ENCODE measurements at regions not wholly inside any gene's neighbourhood (a gene's known extent, or its start where the extent isn't known, plus 50 kb on each side); places are given as distances from the start of the nearest gene placed in this dataset.

- H3K27ac ChIP-seq (replicated peaks; ENCODE audit: low read length), result no peak overlapping the region
- no peak overlapping the region for H3K14ac ChIP-seq (ENCODE audit: low read length)
- H3K4me3 ChIP-seq (ENCODE audit: low read length in 2 of 2), result no peak overlapping the region
- no peak overlapping the region for H3K9ac ChIP-seq (ENCODE audit: low read depth, low read length, poor library complexity)
- H3K4me2 ChIP-seq (ENCODE audit: insufficient read depth, low read length, poor library complexity, severe bottlenecking), result no peak overlapping the region
- no peak overlapping the region for H3K18ac ChIP-seq (ENCODE audit: low read length)
- no peak for DNase-seq (ENCODE audit: low spot score)
- no peak overlapping the region for H3K4ac ChIP-seq (ENCODE audit: low read length)
- H3K23ac ChIP-seq (ENCODE audit: low read depth, low read length, poor library complexity), result no peak overlapping the region
- no peak overlapping the region for H4K91ac ChIP-seq (ENCODE audit: low read depth, low read length, poor library complexity)
- no peak overlapping the region for H2BK12ac ChIP-seq (ENCODE audit: low read length)
- H3K4me1 ChIP-seq (ENCODE audit: control insufficient read depth in 2 of 2, insufficient read depth in 1 of 2, low read depth in 1 of 2, low read length in 2 of 2), result no peaks in the 10 kb centered on the region
- peaks cover 0 to 9% (median 0%) of the 10 kb centered on the region in 3 experiments for H3K27me3 ChIP-seq (ENCODE audit: control insufficient read depth in 3 of 3, insufficient read depth in 3 of 3, low read depth in 1 of 3, low read length in 3 of 3)
- no peak overlapping the region for H2AK5ac ChIP-seq (ENCODE audit: low read depth, low read length)
- no peak overlapping the region for H2AFZ ChIP-seq (ENCODE audit: low read length)
- no peaks in the 10 kb centered on the region for H3K79me1 ChIP-seq (ENCODE audit: low read depth, low read length)
- H2BK120ac ChIP-seq (ENCODE audit: low read depth, low read length), result no peak overlapping the region
- H4K8ac ChIP-seq (ENCODE audit: low read depth, low read length), result no peak overlapping the region
- no peaks in the 10 kb centered on the region for H3K9me3 ChIP-seq (replicated peaks in 1 of 2; ENCODE audit: control insufficient read depth in 2 of 2, insufficient read depth in 1 of 2, low read depth in 1 of 2, low read length in 2 of 2)
- H3K36me3 ChIP-seq (replicated peaks in 1 of 2; ENCODE audit: control insufficient read depth in 2 of 2, insufficient read depth in 2 of 2, low read length in 2 of 2), result no peaks in the 10 kb centered on the region
- WGBS, 2 donors (ENCODE audit: extremely low coverage in 2 of 2, insufficient read length in 2 of 2, insufficient replicate concordance in 1 of 2), result no CpG with 5 or more reads among the region's 2 CpGs
- H2BK15ac ChIP-seq (ENCODE audit: low read length), result no peak overlapping the region
- no peak overlapping the region for H2BK5ac ChIP-seq (ENCODE audit: low read length)
These were observed 108.4 kb upstream of the BMP2K start for GRCh38 chr4:78667764-78668163.

DNA sequence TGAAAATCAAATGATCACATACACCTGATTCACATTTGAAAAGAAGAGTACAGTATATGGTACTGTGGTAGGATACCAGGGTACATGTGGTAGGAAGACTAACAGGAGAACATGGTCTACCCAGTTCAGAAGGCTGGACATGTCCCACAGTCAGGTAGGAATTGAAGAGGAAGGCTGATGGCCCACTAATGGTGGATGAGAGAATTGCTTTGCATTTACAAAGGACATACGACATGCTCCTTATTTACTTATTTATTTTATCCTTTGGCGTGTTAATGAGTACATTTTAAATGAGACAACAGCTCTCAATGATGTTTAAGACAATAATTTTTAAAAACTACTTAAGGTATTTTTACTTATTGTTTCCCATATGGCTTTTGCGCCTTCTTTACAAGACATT lies 106.7 kb upstream of the BMP2K start:
- no peak overlapping the region for H3K4me2 ChIP-seq (ENCODE audit: insufficient read depth, low read length, poor library complexity, severe bottlenecking)
- no peak overlapping the region for H3K14ac ChIP-seq (ENCODE audit: low read length)
- no peaks in the 10 kb centered on the region for H3K79me1 ChIP-seq (ENCODE audit: low read depth, low read length)
- no peak overlapping the region for H3K18ac ChIP-seq (ENCODE audit: low read length)
- no peak for DNase-seq (ENCODE audit: low spot score)
- no peaks in the 10 kb centered on the region for H3K9me3 ChIP-seq (replicated peaks in 1 of 2; ENCODE audit: control insufficient read depth in 2 of 2, insufficient read depth in 1 of 2, low read depth in 1 of 2, low read length in 2 of 2)
- no peak overlapping the region for H2AK5ac ChIP-seq (ENCODE audit: low read depth, low read length)
- H4K8ac ChIP-seq (ENCODE audit: low read depth, low read length), result no peak overlapping the region
- no peak overlapping the region for H4K91ac ChIP-seq (ENCODE audit: low read depth, low read length, poor library complexity)
- no peak overlapping the region for H3K9ac ChIP-seq (ENCODE audit: low read depth, low read length, poor library complexity)
- H3K36me3 ChIP-seq (replicated peaks in 1 of 2; ENCODE audit: control insufficient read depth in 2 of 2, insufficient read depth in 2 of 2, low read length in 2 of 2), result no peaks in the 10 kb centered on the region
- no peak overlapping the region for H2BK15ac ChIP-seq (ENCODE audit: low read length)
- no peak overlapping the region for H2AFZ ChIP-seq (ENCODE audit: low read length)
- H3K4ac ChIP-seq (ENCODE audit: low read length), result no peak overlapping the region
- peaks cover 0 to 14% (median 0%) of the 10 kb centered on the region in 3 experiments for H3K27me3 ChIP-seq (ENCODE audit: control insufficient read depth in 3 of 3, insufficient read depth in 3 of 3, low read depth in 1 of 3, low read length in 3 of 3)
- no CpG with 5 or more reads among the region's 3 CpGs for WGBS, 2 donors (ENCODE audit: extremely low coverage in 2 of 2, insufficient read length in 2 of 2, insufficient replicate concordance in 1 of 2)
- H3K27ac ChIP-seq (replicated peaks; ENCODE audit: low read length), result no peak overlapping the region
- H3K23ac ChIP-seq (ENCODE audit: low read depth, low read length, poor library complexity), result no peak overlapping the region
- no peak overlapping the region for H2BK120ac ChIP-seq (ENCODE audit: low read depth, low read length)
- H2BK12ac ChIP-seq (ENCODE audit: low read length), result no peak overlapping the region
- H3K4me3 ChIP-seq (ENCODE audit: low read length in 2 of 2), result no peak overlapping the region
- H2BK5ac ChIP-seq (ENCODE audit: low read length), result no peak overlapping the region
- H3K4me1 ChIP-seq (ENCODE audit: control insufficient read depth in 2 of 2, insufficient read depth in 1 of 2, low read depth in 1 of 2, low read length in 2 of 2), result no peaks in the 10 kb centered on the region

DNA sequence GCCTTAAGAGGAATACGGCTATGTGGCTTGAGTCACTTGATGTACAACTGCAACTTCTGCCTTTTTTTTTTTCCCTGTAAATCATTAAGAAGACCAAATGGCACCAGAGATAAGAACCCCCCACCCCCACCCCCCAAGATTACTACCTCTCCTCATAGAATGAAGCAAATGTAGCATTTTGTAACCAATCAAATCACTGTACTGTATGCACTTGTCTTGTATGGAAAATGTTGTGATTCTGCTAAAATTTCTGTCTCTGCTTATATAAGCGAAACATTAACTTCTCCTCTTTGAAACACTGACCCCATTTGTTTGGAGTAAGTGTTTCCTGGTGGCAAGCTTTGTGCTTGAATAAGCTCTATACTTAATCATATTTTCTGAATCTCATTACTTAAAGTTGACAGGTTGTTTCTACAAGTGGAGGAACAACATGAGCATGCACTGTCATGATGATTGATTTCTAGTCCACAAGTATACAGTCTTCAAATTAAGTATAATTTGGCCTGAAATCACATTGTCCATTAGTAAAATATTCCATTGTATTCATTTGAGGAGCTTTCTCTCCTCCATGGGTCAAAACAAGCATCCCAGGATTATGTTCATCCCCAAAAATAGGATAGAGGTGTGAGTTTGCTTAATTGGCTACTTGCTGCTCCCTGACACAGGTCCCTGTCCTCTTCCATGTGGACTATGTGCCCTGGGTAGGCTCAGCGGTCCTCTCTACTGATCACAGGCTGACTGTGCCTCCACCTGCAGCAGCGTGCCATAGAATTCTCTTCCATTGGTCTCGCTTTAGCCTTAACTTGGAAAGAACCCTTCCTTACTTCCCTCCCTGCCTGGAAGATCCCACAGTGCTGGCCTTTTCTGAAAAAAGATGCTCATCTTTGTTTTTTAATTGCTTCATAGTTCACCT lies 104.0 kb upstream of the BMP2K start:
- H2AK5ac ChIP-seq (ENCODE audit: low read depth, low read length), result no peak overlapping the region
- H2BK15ac ChIP-seq (ENCODE audit: low read length), result no peak overlapping the region
- H2BK5ac ChIP-seq (ENCODE audit: low read length), result no peak overlapping the region
- no peak overlapping the region for H4K8ac ChIP-seq (ENCODE audit: low read depth, low read length)
- H3K23ac ChIP-seq (ENCODE audit: low read depth, low read length, poor library complexity), result no peak overlapping the region
- no peak overlapping the region for H2BK12ac ChIP-seq (ENCODE audit: low read length)
- no peak overlapping the region for H3K9ac ChIP-seq (ENCODE audit: low read depth, low read length, poor library complexity)
- no peak overlapping the region for H2BK120ac ChIP-seq (ENCODE audit: low read depth, low read length)
- H3K4ac ChIP-seq (ENCODE audit: low read length), result no peak overlapping the region
- no CpG with 5 or more reads among the region's 5 CpGs for WGBS, 2 donors (ENCODE audit: extremely low coverage in 2 of 2, insufficient read length in 2 of 2, insufficient replicate concordance in 1 of 2)
- H3K4me2 ChIP-seq (ENCODE audit: insufficient read depth, low read length, poor library complexity, severe bottlenecking), result no peak overlapping the region
- H3K14ac ChIP-seq (ENCODE audit: low read length), result no peak overlapping the region
- H2AFZ ChIP-seq (ENCODE audit: low read length), result no peak overlapping the region
- H3K4me1 ChIP-seq (ENCODE audit: control insufficient read depth in 2 of 2, insufficient read depth in 1 of 2, low read depth in 1 of 2, low read length in 2 of 2), result no peaks in the 10 kb centered on the region
- no peaks in the 10 kb centered on the region for H3K36me3 ChIP-seq (replicated peaks in 1 of 2; ENCODE audit: control insufficient read depth in 2 of 2, insufficient read depth in 2 of 2, low read length in 2 of 2)
- H3K79me1 ChIP-seq (ENCODE audit: low read depth, low read length), result no peaks in the 10 kb centered on the region
- H3K18ac ChIP-seq (ENCODE audit: low read length), result no peak overlapping the region
- no peak overlapping the region for H3K4me3 ChIP-seq (ENCODE audit: low read length in 2 of 2)
- no peak overlapping the region for H3K27ac ChIP-seq (replicated peaks; ENCODE audit: low read length)
- H4K91ac ChIP-seq (ENCODE audit: low read depth, low read length, poor library complexity), result no peak overlapping the region
- no peak for DNase-seq (ENCODE audit: low spot score)
- H3K9me3 ChIP-seq (replicated peaks in 1 of 2; ENCODE audit: control insufficient read depth in 2 of 2, insufficient read depth in 1 of 2, low read depth in 1 of 2, low read length in 2 of 2), result peaks cover 0 to 4% of the 10 kb centered on the region in 2 donors
- H3K27me3 ChIP-seq (ENCODE audit: control insufficient read depth in 3 of 3, insufficient read depth in 3 of 3, low read depth in 1 of 3, low read length in 3 of 3), result peaks cover 0 to 14% (median 0%) of the 10 kb centered on the region in 3 experiments

DNA sequence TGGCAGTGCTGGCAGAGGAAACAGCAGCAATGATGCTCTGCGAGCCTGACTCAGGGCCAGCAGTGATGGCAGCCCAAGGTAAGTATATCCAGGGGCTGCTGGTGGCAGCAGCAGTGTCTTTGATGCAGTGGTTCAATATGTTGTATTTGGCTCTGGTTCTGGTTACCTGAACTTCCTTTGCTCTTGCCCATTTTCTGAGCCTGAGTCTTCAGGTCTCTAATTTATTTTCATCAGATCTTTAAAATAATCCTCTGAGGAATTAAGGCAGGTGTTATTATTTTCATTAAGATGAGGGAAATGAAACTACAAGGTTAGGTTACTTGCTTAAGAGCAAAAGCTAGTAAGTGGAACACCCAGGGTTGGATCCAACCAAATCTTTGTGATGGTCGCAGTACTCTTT lies 102.8 kb upstream of the BMP2K start:
- no peak overlapping the region for H3K27ac ChIP-seq (replicated peaks; ENCODE audit: low read length)
- no peak overlapping the region for H2BK5ac ChIP-seq (ENCODE audit: low read length)
- H3K23ac ChIP-seq (ENCODE audit: low read depth, low read length, poor library complexity), result no peak overlapping the region
- H3K36me3 ChIP-seq (replicated peaks in 1 of 2; ENCODE audit: control insufficient read depth in 2 of 2, insufficient read depth in 2 of 2, low read length in 2 of 2), result no peaks in the 10 kb centered on the region
- no peak overlapping the region for H3K18ac ChIP-seq (ENCODE audit: low read length)
- no peak for DNase-seq (ENCODE audit: low spot score)
- no peak overlapping the region for H2BK120ac ChIP-seq (ENCODE audit: low read depth, low read length)
- WGBS, 2 donors (ENCODE audit: extremely low coverage in 2 of 2, insufficient read length in 2 of 2, insufficient replicate concordance in 1 of 2), result no CpG with 5 or more reads among the region's 2 CpGs
- no peak overlapping the region for H3K4me3 ChIP-seq (ENCODE audit: low read length in 2 of 2)
- no peak overlapping the region for H2AFZ ChIP-seq (ENCODE audit: low read length)
- H4K8ac ChIP-seq (ENCODE audit: low read depth, low read length), result no peak overlapping the region
- no peaks in the 10 kb centered on the region for H3K4me1 ChIP-seq (ENCODE audit: control insufficient read depth in 2 of 2, insufficient read depth in 1 of 2, low read depth in 1 of 2, low read length in 2 of 2)
- no peaks in the 10 kb centered on the region for H3K79me1 ChIP-seq (ENCODE audit: low read depth, low read length)
- H2BK12ac ChIP-seq (ENCODE audit: low read length), result no peak overlapping the region
- no peak overlapping the region for H4K91ac ChIP-seq (ENCODE audit: low read depth, low read length, poor library complexity)
- H3K9me3 ChIP-seq (replicated peaks in 1 of 2; ENCODE audit: control insufficient read depth in 2 of 2, insufficient read depth in 1 of 2, low read depth in 1 of 2, low read length in 2 of 2), result peaks cover 0 to 4% of the 10 kb centered on the region in 2 donors
- H3K27me3 ChIP-seq (ENCODE audit: control insufficient read depth in 3 of 3, insufficient read depth in 3 of 3, low read depth in 1 of 3, low read length in 3 of 3), result peaks cover 0 to 13% (median 0%) of the 10 kb centered on the region in 3 experiments
- no peak overlapping the region for H2AK5ac ChIP-seq (ENCODE audit: low read depth, low read length)
- no peak overlapping the region for H3K9ac ChIP-seq (ENCODE audit: low read depth, low read length, poor library complexity)
- no peak overlapping the region for H2BK15ac ChIP-seq (ENCODE audit: low read length)
- H3K14ac ChIP-seq (ENCODE audit: low read length), result no peak overlapping the region
- no peak overlapping the region for H3K4ac ChIP-seq (ENCODE audit: low read length)
- no peak overlapping the region for H3K4me2 ChIP-seq (ENCODE audit: insufficient read depth, low read length, poor library complexity, severe bottlenecking)

Measured in neuronal stem cell (in vitro differentiated cells).